ENCODE measurements at regions not wholly inside any gene's neighbourhood (a gene's known extent, or its start where the extent isn't known, plus 50 kb on each side); places are given as distances from the start of the nearest gene placed in this dataset.

GRCh38 chr13:58592052-58592451 lies 960.5 kb downstream of the PCDH17 start:
- TF ChIP-seq CTCF (IDR thresholded peaks at IDR 0.05) (no peak), ATF2 (CRISPR knock-in tag; IDR thresholded peaks at IDR 0.05; ENCODE audit: borderline replicate concordance, low read depth) (no peak), FOXK1 (CRISPR knock-in tag; IDR thresholded peaks at IDR 0.05) (no peak)

All from WTC11 (cell line).